GM13977 (cell line): ENCODE measurements at regions not wholly inside any gene's neighbourhood (a gene's known extent, or its start where the extent isn't known, plus 50 kb on each side); places are given as distances from the start of the nearest gene placed in this dataset.

Experiments
- DNase-seq: peaks from one replicate; pipeline ENCODE4 v3.0.0; 2012; ENCODE audit warnings: low spot score
- in situ Hi-C: fragments of 300-500 bp; cut with MboI; formaldehyde crosslinking; loops from one replicate; pipeline ENCODE4 v1.12.0; 2022; ENCODE audit warnings: low sequenced_read_pairs, low pct_unique_long_range_greater_than_20kb, mixed read lengths, inconsistent platforms; ENCODE audit not compliant: unreplicated experiment
- TF ChIP-seq, protein P1 (sequence below): IDR thresholded peaks from 2 replicates; pipeline ENCODE4 v1.5.1; 2012; ENCODE audit warnings: mild to moderate bottlenecking, control low read depth; ENCODE audit not compliant: insufficient read depth; ENCODE audit errors: extremely low read depth, missing control alignments

- DNase-seq: no peak
- in situ Hi-C loops: no loop called here
- TF ChIP-seq, protein P1, sequence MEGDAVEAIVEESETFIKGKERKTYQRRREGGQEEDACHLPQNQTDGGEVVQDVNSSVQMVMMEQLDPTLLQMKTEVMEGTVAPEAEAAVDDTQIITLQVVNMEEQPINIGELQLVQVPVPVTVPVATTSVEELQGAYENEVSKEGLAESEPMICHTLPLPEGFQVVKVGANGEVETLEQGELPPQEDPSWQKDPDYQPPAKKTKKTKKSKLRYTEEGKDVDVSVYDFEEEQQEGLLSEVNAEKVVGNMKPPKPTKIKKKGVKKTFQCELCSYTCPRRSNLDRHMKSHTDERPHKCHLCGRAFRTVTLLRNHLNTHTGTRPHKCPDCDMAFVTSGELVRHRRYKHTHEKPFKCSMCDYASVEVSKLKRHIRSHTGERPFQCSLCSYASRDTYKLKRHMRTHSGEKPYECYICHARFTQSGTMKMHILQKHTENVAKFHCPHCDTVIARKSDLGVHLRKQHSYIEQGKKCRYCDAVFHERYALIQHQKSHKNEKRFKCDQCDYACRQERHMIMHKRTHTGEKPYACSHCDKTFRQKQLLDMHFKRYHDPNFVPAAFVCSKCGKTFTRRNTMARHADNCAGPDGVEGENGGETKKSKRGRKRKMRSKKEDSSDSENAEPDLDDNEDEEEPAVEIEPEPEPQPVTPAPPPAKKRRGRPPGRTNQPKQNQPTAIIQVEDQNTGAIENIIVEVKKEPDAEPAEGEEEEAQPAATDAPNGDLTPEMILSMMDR: no peak
Measured at GRCh38 chr11:91091563-91091962, 868.7 kb upstream of the CHORDC1 start.

- in situ Hi-C loops: no loop called here
- no peak for DNase-seq
- TF ChIP-seq, protein P1: no peak
Measured at GRCh38 chr11:91086028-91086427, 863.2 kb upstream of the CHORDC1 start.

DNA sequence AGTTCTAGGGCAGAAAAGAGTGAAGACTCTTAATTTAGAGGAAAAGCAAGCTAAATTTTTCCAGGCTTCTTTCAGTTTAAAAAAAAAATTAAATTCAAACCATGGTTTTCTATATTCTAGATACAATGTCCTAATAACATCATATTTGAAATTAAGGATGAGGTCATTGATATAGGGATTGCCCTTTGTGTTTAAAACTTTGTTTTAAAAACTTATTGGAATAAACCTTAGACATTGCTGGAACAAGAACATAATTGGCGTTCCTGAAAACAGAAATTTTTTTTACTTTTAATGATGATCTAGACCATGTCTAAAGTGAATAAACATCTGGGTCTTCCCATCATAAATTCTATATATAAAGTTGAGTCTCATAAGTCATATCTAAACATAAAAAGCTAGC lies 859.4 kb upstream of the CHORDC1 start:
- DNase-seq: no peak
- TF ChIP-seq, protein P1: no peak
- in situ Hi-C loops: no loop called here

DNA sequence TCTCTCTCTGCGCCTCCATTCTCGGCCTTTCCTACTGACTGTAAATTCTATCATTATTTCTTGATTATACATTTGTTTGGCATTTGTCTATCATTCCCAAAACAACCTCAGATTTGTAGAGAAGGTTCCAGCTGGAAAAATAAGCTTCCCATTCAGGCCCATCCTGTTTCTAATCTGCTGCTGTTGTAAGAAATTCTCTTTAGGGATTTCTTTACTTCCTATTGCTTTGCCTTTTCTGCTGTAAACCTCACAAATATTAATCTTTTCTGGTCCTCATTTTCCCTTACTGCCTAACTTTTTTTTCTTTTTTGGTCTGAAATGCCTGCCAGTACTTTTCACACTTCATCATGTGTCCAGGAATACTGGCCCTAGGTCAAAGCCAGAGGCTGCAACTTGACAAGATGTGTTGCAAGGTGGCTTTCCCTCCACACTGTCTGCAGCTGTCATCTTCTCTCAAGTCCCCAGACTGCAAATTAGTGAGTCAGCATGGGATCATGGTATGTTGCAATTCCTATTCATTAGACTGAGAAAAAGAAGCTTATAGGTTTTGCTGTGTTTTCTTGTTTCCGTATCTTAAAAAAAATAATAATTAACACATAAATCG lies 858.7 kb upstream of the CHORDC1 start:
- in situ Hi-C loops: no loop called here
- no peak for DNase-seq
- TF ChIP-seq, protein P1: no peak

GRCh38 chr11:91078221-91078620 lies 855.4 kb upstream of the CHORDC1 start:
- TF ChIP-seq, protein P1: no peak
- in situ Hi-C loops: no loop called here
- DNase-seq: no peak

DNA sequence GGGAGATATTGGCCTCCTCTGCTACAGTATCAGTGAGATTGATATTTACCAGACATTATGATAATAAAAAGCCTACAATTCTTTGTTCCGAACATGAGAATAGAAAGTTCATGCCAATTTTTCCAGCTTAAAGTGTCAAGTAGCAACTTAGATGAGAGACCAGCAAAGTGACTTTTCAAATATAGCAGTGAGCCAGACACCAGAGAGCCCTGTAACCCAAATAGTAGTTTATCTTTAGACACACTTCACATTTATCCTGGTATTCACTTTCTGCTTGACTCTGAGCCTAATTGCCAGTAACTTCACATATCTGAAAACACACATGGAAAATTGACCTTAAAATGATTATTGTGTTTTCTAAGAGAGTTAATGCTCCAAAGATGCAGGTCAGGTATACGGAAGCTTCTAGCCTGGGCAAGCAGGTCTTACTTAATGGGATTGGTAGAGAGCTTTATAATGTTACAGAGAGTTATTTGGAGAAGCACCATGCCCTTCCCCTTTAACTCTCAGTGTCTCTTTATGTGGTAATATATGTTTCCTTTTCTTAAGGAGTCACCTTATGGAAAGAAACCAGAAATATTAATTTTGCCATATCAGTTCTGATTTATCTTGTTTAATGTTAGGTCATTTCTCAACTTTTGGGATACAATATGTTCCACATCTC lies 852.3 kb upstream of the CHORDC1 start:
- TF ChIP-seq, protein P1: no peak
- in situ Hi-C loops: no loop called here
- no peak for DNase-seq
